Thoracic aorta (tissue), 2 donors: ENCODE measurements at regions not wholly inside any gene's neighbourhood (a gene's known extent, or its start where the extent isn't known, plus 50 kb on each side); places are given as distances from the start of the nearest gene placed in this dataset.

Experiments
- ATAC-seq: fragments of 150-250 bp; one replicate; pipeline ENCODE4 v1.8.0; 2017; ENCODE audit warnings: low read depth; ENCODE audit not compliant: insufficient number of reproducible peaks, low FRiP score
- DNase-seq: peaks from one replicate; pipeline ENCODE4 v3.0.0-alpha.2; 2020; ENCODE audit warnings: low spot score
- H3K27ac ChIP-seq, 2 donors: fragments of 200-600 bp; sonication (generic); 1 replicate in 1 of 2; 2 replicates in 1 of 2; pipeline ENCODE4 v1.5.1; 2016; ENCODE audit warnings: mild to moderate bottlenecking in 2 of 2, moderate library complexity in 2 of 2
- H3K27me3 ChIP-seq: fragments of 200-600 bp; sonication (generic); replicated peaks from 2 replicates; pipeline ENCODE4 v1.6.0; 2016; ENCODE audit warnings: mild to moderate bottlenecking; ENCODE audit not compliant: insufficient read depth
- H3K36me3 ChIP-seq: fragments of 200-600 bp; sonication (generic); one replicate; pipeline ENCODE4 v1.5.1; 2016
- H3K4me1 ChIP-seq, 2 donors: fragments of 200-600 bp; sonication (generic); 1 replicate in 1 of 2; 2 replicates in 1 of 2; pipeline versions ENCODE4 v1.5.1 to v1.6.0; 2016; ENCODE audit warnings: low read depth in 2 of 2, mild to moderate bottlenecking in 1 of 2; ENCODE audit not compliant: control insufficient read depth in 1 of 2
- H3K4me3 ChIP-seq: fragments of 200-600 bp; sonication (generic); 2 replicates; pipeline ENCODE4 v1.5.1; 2016; ENCODE audit warnings: mild to moderate bottlenecking
- H3K9me3 ChIP-seq: fragments of 200-600 bp; sonication (generic); 2 replicates; pipeline ENCODE4 v1.5.1; 2016
- TF ChIP-seq, protein P1 (sequence below): fragments of 200-600 bp; sonication (generic); IDR thresholded peaks from one replicate; pipeline ENCODE4 v1.5.1; 2019; ENCODE audit warnings: antibody characterized with exemption

DNA sequence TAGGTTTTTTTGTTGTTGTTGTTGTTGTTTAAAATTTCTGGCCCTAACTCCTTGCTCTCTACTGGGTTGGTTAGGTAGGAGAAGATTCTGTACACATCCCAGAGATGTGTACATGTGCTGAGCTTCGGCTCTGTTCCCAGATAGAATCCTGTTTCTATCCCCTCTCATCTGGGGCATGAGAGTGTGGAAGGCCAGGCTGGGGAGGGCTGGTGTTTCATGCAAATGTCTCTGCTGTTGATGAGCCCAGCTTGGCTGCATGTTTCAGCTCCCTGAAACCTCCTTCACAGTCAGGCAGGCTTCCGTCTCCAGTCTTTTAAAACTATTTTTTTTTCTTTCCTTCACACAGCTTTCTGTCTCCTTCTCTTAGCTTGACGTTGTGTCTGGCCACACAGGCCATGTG, 526.9 kb upstream of the KLF4 start:
- Histone ChIP-seq H3K9me3 (no peaks in the 10 kb centered on the region), H3K27me3 (no peaks in the 10 kb centered on the region), H3K36me3 (no peaks in the 10 kb centered on the region), H3K4me1 (no peaks in the 10 kb centered on the region), H3K4me3 (no peak overlapping the region), H3K27ac (no peak overlapping the region)
- TF ChIP-seq, protein P1, sequence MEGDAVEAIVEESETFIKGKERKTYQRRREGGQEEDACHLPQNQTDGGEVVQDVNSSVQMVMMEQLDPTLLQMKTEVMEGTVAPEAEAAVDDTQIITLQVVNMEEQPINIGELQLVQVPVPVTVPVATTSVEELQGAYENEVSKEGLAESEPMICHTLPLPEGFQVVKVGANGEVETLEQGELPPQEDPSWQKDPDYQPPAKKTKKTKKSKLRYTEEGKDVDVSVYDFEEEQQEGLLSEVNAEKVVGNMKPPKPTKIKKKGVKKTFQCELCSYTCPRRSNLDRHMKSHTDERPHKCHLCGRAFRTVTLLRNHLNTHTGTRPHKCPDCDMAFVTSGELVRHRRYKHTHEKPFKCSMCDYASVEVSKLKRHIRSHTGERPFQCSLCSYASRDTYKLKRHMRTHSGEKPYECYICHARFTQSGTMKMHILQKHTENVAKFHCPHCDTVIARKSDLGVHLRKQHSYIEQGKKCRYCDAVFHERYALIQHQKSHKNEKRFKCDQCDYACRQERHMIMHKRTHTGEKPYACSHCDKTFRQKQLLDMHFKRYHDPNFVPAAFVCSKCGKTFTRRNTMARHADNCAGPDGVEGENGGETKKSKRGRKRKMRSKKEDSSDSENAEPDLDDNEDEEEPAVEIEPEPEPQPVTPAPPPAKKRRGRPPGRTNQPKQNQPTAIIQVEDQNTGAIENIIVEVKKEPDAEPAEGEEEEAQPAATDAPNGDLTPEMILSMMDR = no peak
- ATAC-seq = no peak
- no peak for DNase-seq

DNA sequence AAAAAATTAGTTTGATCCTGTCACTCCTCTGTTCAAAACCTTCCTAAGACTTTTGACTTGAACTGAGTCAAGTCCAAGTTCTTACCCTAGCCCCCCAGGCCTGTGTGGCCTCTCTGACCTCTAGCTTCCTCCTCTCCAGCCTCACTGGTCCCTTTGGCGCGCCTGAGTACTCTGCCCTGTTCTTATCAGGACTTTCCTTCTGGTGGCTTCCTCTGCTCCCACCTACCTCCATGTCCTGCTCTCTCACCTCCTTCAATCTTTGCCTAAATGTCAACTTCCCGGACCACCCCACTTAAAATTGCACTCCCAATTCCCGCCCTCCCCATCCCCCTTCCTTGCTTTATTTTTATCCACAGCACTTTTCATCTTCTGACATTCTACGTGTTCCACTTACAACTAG, 526.1 kb upstream of the KLF4 start:
- Histone ChIP-seq H3K4me1 (no peaks in the 10 kb centered on the region), H3K4me3 (no peak overlapping the region), H3K27me3 (no peaks in the 10 kb centered on the region), H3K9me3 (no peaks in the 10 kb centered on the region), H3K27ac (no peak overlapping the region), H3K36me3 (no peaks in the 10 kb centered on the region)
- DNase-seq = no peak
- TF ChIP-seq, protein P1 = no peak
- ATAC-seq = no peak

DNA sequence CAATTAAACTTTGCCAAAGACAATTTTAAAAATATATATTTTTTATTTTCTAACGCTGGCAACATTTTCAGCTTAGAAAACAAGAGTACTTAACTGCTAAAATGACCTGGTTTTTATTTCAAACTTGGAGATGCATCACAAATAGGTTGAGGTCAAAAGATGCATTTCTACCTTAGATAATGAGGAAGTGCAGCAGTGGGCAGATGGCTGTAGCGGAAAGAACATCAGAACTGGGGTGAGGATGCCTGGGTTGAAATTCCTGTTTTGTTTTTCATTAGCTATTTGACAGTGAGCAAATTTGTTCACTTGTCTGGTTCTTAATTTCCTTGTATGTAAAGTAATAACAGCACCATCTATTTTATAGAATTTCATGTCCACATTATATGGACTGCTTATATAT, 524.8 kb upstream of the KLF4 start:
- H3K9me3 ChIP-seq = no peaks in the 10 kb centered on the region
- H3K27me3 ChIP-seq = no peaks in the 10 kb centered on the region
- H3K4me1 ChIP-seq = no peaks in the 10 kb centered on the region
- H3K36me3 ChIP-seq = no peaks in the 10 kb centered on the region
- H3K4me3 ChIP-seq = no peak overlapping the region
- DNase-seq (no peak), ATAC-seq (no peak)
- H3K27ac ChIP-seq = no peak overlapping the region
- TF ChIP-seq, protein P1 = no peak

DNA sequence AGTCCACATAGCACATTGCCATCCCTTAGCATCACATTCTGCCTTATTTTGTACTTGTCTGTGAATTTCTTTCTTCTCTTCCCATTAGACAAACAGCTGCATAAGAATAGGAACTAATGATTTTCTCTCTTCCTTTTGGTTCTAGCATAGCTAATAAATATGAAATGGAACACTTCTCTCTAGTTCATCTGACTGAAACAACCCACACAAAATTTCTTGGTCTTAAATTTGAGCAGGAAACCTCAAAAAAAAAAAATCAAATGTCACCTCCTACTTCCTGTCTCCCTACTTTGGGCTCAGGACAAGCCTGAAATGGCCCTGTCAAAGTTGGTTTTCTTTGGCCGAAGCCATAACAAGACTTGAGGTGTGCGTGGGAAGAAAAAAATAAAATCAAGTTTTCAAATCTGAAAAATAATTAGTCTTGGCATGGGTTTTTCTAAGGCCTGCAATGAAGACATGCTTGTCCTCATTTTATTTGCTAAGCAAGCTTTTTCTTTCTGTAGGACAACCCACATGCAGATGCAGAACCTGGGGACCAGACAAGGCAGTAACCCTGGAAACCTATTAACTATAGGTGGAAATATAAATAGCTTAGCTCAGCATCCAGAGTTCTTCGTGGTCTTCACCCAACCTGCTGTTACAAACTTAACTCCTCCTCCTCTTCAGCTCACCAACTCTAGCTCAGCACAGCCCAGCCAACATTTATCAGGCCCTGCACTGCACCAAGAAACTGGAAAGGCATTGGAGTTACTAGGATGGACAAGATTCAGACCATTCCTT, 523.5 kb upstream of the KLF4 start:
- TF ChIP-seq, protein P1 = no peak
- Histone ChIP-seq H3K27ac (no peak overlapping the region), H3K9me3 (no peaks in the 10 kb centered on the region), H3K4me1 (no peaks in the 10 kb centered on the region), H3K36me3 (no peaks in the 10 kb centered on the region), H3K4me3 (no peak overlapping the region), H3K27me3 (no peaks in the 10 kb centered on the region)
- DNase-seq = no peak
- ATAC-seq = no peak

DNA sequence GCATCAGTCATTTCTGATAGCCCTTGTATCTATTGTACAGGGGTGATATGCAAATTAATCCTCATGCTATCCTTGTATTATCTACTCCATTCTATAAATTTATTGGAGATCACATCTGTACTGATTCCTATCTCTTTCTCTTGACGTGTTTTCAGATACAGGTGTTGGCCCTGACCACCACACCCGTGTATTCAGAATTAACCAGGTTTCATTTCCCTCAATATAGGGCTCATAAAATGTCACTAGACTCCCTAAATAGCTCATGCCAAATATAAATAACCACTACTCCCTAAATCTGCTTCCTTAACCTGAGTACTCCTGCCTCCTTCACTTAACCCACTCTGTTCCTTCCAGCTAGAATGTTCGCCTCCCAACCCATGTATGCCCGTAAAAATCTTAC, 522.8 kb upstream of the KLF4 start:
- H3K4me3 ChIP-seq = no peak overlapping the region
- no peaks in the 10 kb centered on the region for H3K9me3 ChIP-seq
- DNase-seq (no peak), ATAC-seq (no peak)
- TF ChIP-seq, protein P1 = no peak
- no peaks in the 10 kb centered on the region for H3K36me3 ChIP-seq
- no peak overlapping the region for H3K27ac ChIP-seq
- no peaks in the 10 kb centered on the region for H3K4me1 ChIP-seq
- no peaks in the 10 kb centered on the region for H3K27me3 ChIP-seq
